ENCODE measurements at regions not wholly inside any gene's neighbourhood (a gene's known extent, or its start where the extent isn't known, plus 50 kb on each side); places are given as distances from the start of the nearest gene placed in this dataset.
A peak's percentile ranks its signal among the peaks of the same experiment; 100 is the strongest.
"Not testable (repeated sequence)": the region's sequence is repeated elsewhere in the genome, so short reads cannot be mapped to it uniquely, and the experiment has no call there.

- no TSS peak for BruUV-seq (replicated peaks)
- CTCF ChIA-PET, result no interaction called here
- intact Hi-C loops (cut with micrococcal nuclease; ENCODE audit: unreplicated experiment), result no loop called here
Measured at GRCh38 chr7:110507832-110508231, 583.1 kb upstream of the LRRN3 start.

GRCh38 chr7:110514975-110515551, 575.9 kb upstream of the LRRN3 start:
- H3K4me1 Mint-ChIP-seq (ENCODE audit: low read depth, unreplicated experiment); BruUV-seq (replicated peaks); H3K9me3 Mint-ChIP-seq (ENCODE audit: low read depth, unreplicated experiment); intact Hi-C loops (cut with micrococcal nuclease; ENCODE audit: unreplicated experiment); H3K27ac Mint-ChIP-seq (ENCODE audit: unreplicated experiment); H3K27me3 Mint-ChIP-seq (ENCODE audit: unreplicated experiment); H3K4me3 Mint-ChIP-seq (ENCODE audit: low read depth, unreplicated experiment); H3K36me3 Mint-ChIP-seq (ENCODE audit: insufficient read depth, unreplicated experiment); DNase-seq: not testable (repeated sequence)
- CTCF ChIA-PET, result interaction anchor here (0.6 kb wide), 1 partner anchor 1001 kb away, joined by 3 read pairs; no protein-coding TSS in a partner anchor

More at GRCh38 chr7:110507832-110508231, 583.1 kb upstream of the LRRN3 start:
- Mint-ChIP-seq H3K36me3 (ENCODE audit: insufficient read depth, unreplicated experiment) (no peaks in the 10 kb centered on the region), H3K9me3 (ENCODE audit: low read depth, unreplicated experiment) (peaks cover 2% of the 10 kb centered on the region), H3K4me1 (ENCODE audit: low read depth, unreplicated experiment) (no peaks in the 10 kb centered on the region), H3K27me3 (ENCODE audit: unreplicated experiment) (no peaks in the 10 kb centered on the region), H3K4me3 (ENCODE audit: low read depth, unreplicated experiment) (no peak overlapping the region), H3K27ac (ENCODE audit: unreplicated experiment) (no peak overlapping the region)
- DNase-seq, result no peak
- TF ChIP-seq, protein P1, sequence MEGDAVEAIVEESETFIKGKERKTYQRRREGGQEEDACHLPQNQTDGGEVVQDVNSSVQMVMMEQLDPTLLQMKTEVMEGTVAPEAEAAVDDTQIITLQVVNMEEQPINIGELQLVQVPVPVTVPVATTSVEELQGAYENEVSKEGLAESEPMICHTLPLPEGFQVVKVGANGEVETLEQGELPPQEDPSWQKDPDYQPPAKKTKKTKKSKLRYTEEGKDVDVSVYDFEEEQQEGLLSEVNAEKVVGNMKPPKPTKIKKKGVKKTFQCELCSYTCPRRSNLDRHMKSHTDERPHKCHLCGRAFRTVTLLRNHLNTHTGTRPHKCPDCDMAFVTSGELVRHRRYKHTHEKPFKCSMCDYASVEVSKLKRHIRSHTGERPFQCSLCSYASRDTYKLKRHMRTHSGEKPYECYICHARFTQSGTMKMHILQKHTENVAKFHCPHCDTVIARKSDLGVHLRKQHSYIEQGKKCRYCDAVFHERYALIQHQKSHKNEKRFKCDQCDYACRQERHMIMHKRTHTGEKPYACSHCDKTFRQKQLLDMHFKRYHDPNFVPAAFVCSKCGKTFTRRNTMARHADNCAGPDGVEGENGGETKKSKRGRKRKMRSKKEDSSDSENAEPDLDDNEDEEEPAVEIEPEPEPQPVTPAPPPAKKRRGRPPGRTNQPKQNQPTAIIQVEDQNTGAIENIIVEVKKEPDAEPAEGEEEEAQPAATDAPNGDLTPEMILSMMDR (IDR thresholded peaks at IDR 0.05; ENCODE audit: unreplicated experiment), result no peak

DNA sequence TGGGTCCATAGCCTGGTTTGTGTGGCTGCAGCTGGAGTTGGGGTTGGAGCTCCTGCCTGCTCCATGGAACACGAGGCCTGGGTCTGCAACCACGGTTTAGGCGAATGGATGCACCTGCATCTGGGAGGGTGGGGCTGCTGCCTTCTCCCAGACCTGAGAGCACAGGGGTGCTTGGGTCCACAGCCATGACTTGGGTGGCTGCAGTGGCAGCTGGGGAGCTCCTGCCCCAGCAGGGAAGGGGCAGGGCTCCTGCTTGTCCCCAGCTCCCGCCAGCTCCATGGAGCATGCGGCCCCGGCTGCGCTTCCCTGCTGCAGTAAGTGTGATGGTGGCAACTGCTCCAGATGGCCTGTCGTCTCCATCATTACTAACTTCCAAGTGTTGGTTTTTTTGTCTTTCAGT, 571.1 kb upstream of the LRRN3 start:
- no peaks in the 10 kb centered on the region for H3K27me3 Mint-ChIP-seq (ENCODE audit: unreplicated experiment)
- BruUV-seq (replicated peaks), result no TSS peak
- intact Hi-C loops (cut with micrococcal nuclease; ENCODE audit: unreplicated experiment), result no loop called here
- peaks cover 3% of the 10 kb centered on the region for H3K36me3 Mint-ChIP-seq (ENCODE audit: insufficient read depth, unreplicated experiment)
- H3K4me1 Mint-ChIP-seq (ENCODE audit: low read depth, unreplicated experiment), result peaks cover 12% of the 10 kb centered on the region
- no peak for DNase-seq
- no peak overlapping the region for H3K27ac Mint-ChIP-seq (ENCODE audit: unreplicated experiment)
- H3K4me3 Mint-ChIP-seq (ENCODE audit: low read depth, unreplicated experiment), result no peak overlapping the region
- TF ChIP-seq, protein P1 (IDR thresholded peaks at IDR 0.05; ENCODE audit: unreplicated experiment), result no peak
- H3K9me3 Mint-ChIP-seq (ENCODE audit: low read depth, unreplicated experiment), result no peaks in the 10 kb centered on the region
- CTCF ChIA-PET, result no interaction called here

- intact Hi-C loops (cut with micrococcal nuclease; ENCODE audit: unreplicated experiment), result no loop called here
- BruUV-seq (replicated peaks), result no TSS peak
- no peak overlapping the region for H3K27ac Mint-ChIP-seq (ENCODE audit: unreplicated experiment)
- TF ChIP-seq, protein P1 (IDR thresholded peaks at IDR 0.05; ENCODE audit: unreplicated experiment), result no peak
- no peaks in the 10 kb centered on the region for H3K9me3 Mint-ChIP-seq (ENCODE audit: low read depth, unreplicated experiment)
- no peaks in the 10 kb centered on the region for H3K27me3 Mint-ChIP-seq (ENCODE audit: unreplicated experiment)
- peaks cover 3% of the 10 kb centered on the region for H3K36me3 Mint-ChIP-seq (ENCODE audit: insufficient read depth, unreplicated experiment)
- H3K4me3 Mint-ChIP-seq (ENCODE audit: low read depth, unreplicated experiment), result no peak overlapping the region
- H3K4me1 Mint-ChIP-seq (ENCODE audit: low read depth, unreplicated experiment), result peaks cover 12% of the 10 kb centered on the region
- DNase-seq, result no peak
- CTCF ChIA-PET, result no interaction called here
Measured at GRCh38 chr7:110521357-110521911, 569.5 kb upstream of the LRRN3 start.

- peaks cover 12% of the 10 kb centered on the region for H3K4me1 Mint-ChIP-seq (ENCODE audit: low read depth, unreplicated experiment)
- CTCF ChIA-PET, result no interaction called here
- no peak for DNase-seq
- intact Hi-C loops (cut with micrococcal nuclease; ENCODE audit: unreplicated experiment), result no loop called here
- no TSS peak for BruUV-seq (replicated peaks)
- H3K4me3 Mint-ChIP-seq (ENCODE audit: low read depth, unreplicated experiment), result no peak overlapping the region
- peak overlapping the region; percentile 57 for H3K27ac Mint-ChIP-seq (ENCODE audit: unreplicated experiment)
- TF ChIP-seq, protein P1 (IDR thresholded peaks at IDR 0.05; ENCODE audit: unreplicated experiment), result no peak
- no peaks in the 10 kb centered on the region for H3K27me3 Mint-ChIP-seq (ENCODE audit: unreplicated experiment)
- H3K36me3 Mint-ChIP-seq (ENCODE audit: insufficient read depth, unreplicated experiment), result peaks cover 3% of the 10 kb centered on the region
- H3K9me3 Mint-ChIP-seq (ENCODE audit: low read depth, unreplicated experiment), result peaks cover 2% of the 10 kb centered on the region
Measured at GRCh38 chr7:110522061-110522760, 568.7 kb upstream of the LRRN3 start.
